GM23338 (cell line): ENCODE measurements at regions not wholly inside any gene's neighbourhood (a gene's known extent, or its start where the extent isn't known, plus 50 kb on each side); places are given as distances from the start of the nearest gene placed in this dataset.

Experiments used
- ATAC-seq: fragments of 200-7000 bp; cut with Tn5 transposase; 3 replicates; pipeline ENCODE4 v1.9.1; 2020
- DNase-seq: peaks from one replicate; pipeline ENCODE4 v3.0.0-alpha.2; 2015; ENCODE audit warnings: low spot score
- H2AFZ ChIP-seq: fragments of 200-600 bp; sonication (generic); 2 replicates; pipeline ENCODE4 v1.8.0; 2016; ENCODE audit warnings: antibody characterized with exemption, mild to moderate bottlenecking, moderate library complexity
- H3F3A ChIP-seq: fragments of 200-600 bp; sonication (generic); replicated peaks from 2 replicates; pipeline ENCODE4 v1.8.0; 2017; ENCODE audit warnings: antibody characterized with exemption, mixed run types, low read depth
- H3K27ac ChIP-seq: fragments of 200-600 bp; sonication (generic); 2 replicates; pipeline ENCODE4 v1.6.1; 2016; ENCODE audit warnings: low read depth
- H3K27me3 ChIP-seq: fragments of 200-600 bp; sonication (generic); 2 replicates; pipeline ENCODE4 v1.8.0; 2016; ENCODE audit warnings: mild to moderate bottlenecking, mixed run types, moderate library complexity; ENCODE audit not compliant: insufficient read depth
- H3K36me3 ChIP-seq: fragments of 200-600 bp; sonication (generic); 2 replicates; pipeline ENCODE4 v1.8.0; 2016; ENCODE audit warnings: mild to moderate bottlenecking; ENCODE audit not compliant: insufficient read depth
- H3K4me1 ChIP-seq: fragments of 200-600 bp; sonication (generic); 2 replicates; pipeline ENCODE4 v1.8.0; 2016; ENCODE audit warnings: mild to moderate bottlenecking, moderate library complexity; ENCODE audit not compliant: insufficient read depth
- H3K4me2 ChIP-seq: fragments of 200-600 bp; sonication (generic); 2 replicates; pipeline ENCODE4 v1.7.1; 2017; ENCODE audit warnings: mixed run types
- H3K4me3 ChIP-seq: fragments of 200-600 bp; sonication (generic); 2 replicates; pipeline ENCODE4 v1.6.1; 2016; ENCODE audit warnings: mixed run types
- H3K79me2 ChIP-seq: fragments of 200-600 bp; sonication (generic); replicated peaks from 2 replicates; pipeline ENCODE4 v1.8.0; 2017; ENCODE audit warnings: mild to moderate bottlenecking; ENCODE audit not compliant: insufficient read depth
- H3K9me2 ChIP-seq: fragments of 200-600 bp; sonication (generic); 2 replicates; pipeline ENCODE4 v1.8.0; 2017; ENCODE audit not compliant: insufficient read depth
- H4K20me1 ChIP-seq: fragments of 200-600 bp; sonication (generic); replicated peaks from 2 replicates; pipeline ENCODE4 v1.8.0; 2017; ENCODE audit warnings: mild to moderate bottlenecking; ENCODE audit not compliant: insufficient read depth
- H3K27ac Mint-ChIP-seq: 2 replicates; pipeline ENCODE4 v1.8.0; 2020; ENCODE audit warnings: inconsistent platforms, mild to moderate bottlenecking, moderate library complexity, mixed read lengths
- H3K27me3 Mint-ChIP-seq: 3 replicates; pipeline ENCODE4 v1.8.0; 2022; ENCODE audit warnings: low read depth, mild to moderate bottlenecking, moderate library complexity, mixed read lengths, inconsistent platforms; ENCODE audit not compliant: insufficient read depth, poor library complexity
- H3K36me3 Mint-ChIP-seq: 3 replicates; pipeline ENCODE4 v1.8.0; 2021; ENCODE audit warnings: low read depth, mild to moderate bottlenecking, inconsistent platforms, moderate library complexity, mixed read lengths
- H3K4me1 Mint-ChIP-seq: 3 replicates; pipeline ENCODE4 v1.8.0; 2020; ENCODE audit warnings: mild to moderate bottlenecking, inconsistent platforms, mixed read lengths
- H3K4me3 Mint-ChIP-seq: 3 replicates; pipeline ENCODE4 v1.8.0; 2021; ENCODE audit warnings: moderate library complexity, mild to moderate bottlenecking, inconsistent platforms, mixed read lengths
- H3K9me3 Mint-ChIP-seq: 3 replicates; pipeline ENCODE4 v1.8.0; 2020; ENCODE audit warnings: moderate library complexity, mild to moderate bottlenecking, inconsistent platforms, mixed read lengths
- CTCF ChIP-seq, 2 experiments: fragments of 200-600 bp in 1 of 2; sonication (generic) in 1 of 2; conservative IDR thresholded peaks; 2 replicates each; pipeline versions ENCODE4 v1.5.1 to v1.6.1; 2016 to 2017; ENCODE audit warnings: antibody characterized with exemption in 2 of 2, low read depth in 2 of 2, mild to moderate bottlenecking in 2 of 2, moderate library complexity in 1 of 2
- ETS1 ChIP-seq: IDR thresholded peaks from 2 replicates; pipeline ENCODE4 v1.6.1; 2016; ENCODE audit warnings: antibody characterized with exemption
- EZH2 ChIP-seq: fragments of 200-600 bp; sonication (generic); IDR thresholded peaks from one replicate; pipeline ENCODE4 v1.8.0; 2017; ENCODE audit warnings: antibody characterized with exemption, mild to moderate bottlenecking, low read depth; ENCODE audit not compliant: unreplicated experiment
- JUNB ChIP-seq: IDR thresholded peaks from one replicate; pipeline ENCODE4 v1.6.1; 2016; ENCODE audit warnings: antibody characterized with exemption; ENCODE audit not compliant: unreplicated experiment
- POLR2AphosphoS5 ChIP-seq: IDR thresholded peaks from 2 replicates; pipeline ENCODE4 v1.6.1; 2016; ENCODE audit warnings: antibody characterized with exemption, low read depth
- REST ChIP-seq: IDR thresholded peaks from one replicate; pipeline ENCODE4 v1.6.1; 2018; ENCODE audit warnings: antibody characterized with exemption; ENCODE audit not compliant: unreplicated experiment
- STAT1 ChIP-seq: IDR thresholded peaks from one replicate; pipeline ENCODE4 v1.6.1; 2016; ENCODE audit warnings: antibody characterized with exemption; ENCODE audit not compliant: unreplicated experiment
- ZNF331 ChIP-seq: fragments of 250-450 bp; sonication (Bioruptor Pico); IDR thresholded peaks from 2 replicates; pipeline ENCODE4 v1.5.0; 2020; ENCODE audit warnings: low read depth, mild to moderate bottlenecking, moderate library complexity
- ZNF462 ChIP-seq: fragments of 250-450 bp; sonication (Bioruptor Pico); IDR thresholded peaks from 2 replicates; pipeline ENCODE4 v1.5.0; 2020; ENCODE audit warnings: mild to moderate bottlenecking, moderate library complexity

- TF ChIP-seq ZNF462 (CRISPR knock-in tag) (no peak), EZH2 (no peak), POLR2AphosphoS5 (no peak)
Measured at GRCh38 chrX:142686206-142686605, 339.5 kb upstream of the SPANXN4 start (continued).

- Mint-ChIP-seq H3K36me3 (no peaks in the 10 kb centered on the region), H3K4me3 (no peak overlapping the region), H3K27me3 (peaks cover 2% of the 10 kb centered on the region), H3K9me3 (no peaks in the 10 kb centered on the region; the same call in 1 of the 3 replicates), H3K4me1 (no peaks in the 10 kb centered on the region), H3K27ac (no peak overlapping the region)
- Histone ChIP-seq H3K27me3 (no peaks in the 10 kb centered on the region), H2AFZ (no peak overlapping the region), H3F3A (no peaks in the 10 kb centered on the region), H3K27ac (no peak overlapping the region), H3K4me3 (no peak overlapping the region), H3K36me3 (no peaks in the 10 kb centered on the region), H3K4me2 (no peak overlapping the region), H3K9me2 (no peaks in the 10 kb centered on the region), H3K4me1 (no peaks in the 10 kb centered on the region), H4K20me1 (no peaks in the 10 kb centered on the region), H3K79me2 (no peaks in the 10 kb centered on the region)
- ATAC-seq: no peak
- no peak for DNase-seq
- no peak for TF ChIP-seq STAT1
- no peak for TF ChIP-seq ETS1
- TF ChIP-seq POLR2AphosphoS5: no peak
- TF ChIP-seq JUNB: no peak
- no peak for TF ChIP-seq CTCF (conservative IDR thresholded peaks at IDR 0.05; ENCODE audit: low read depth in 2 of 2)
- TF ChIP-seq ZNF331: no peak
- no peak for TF ChIP-seq REST
Measured at GRCh38 chrX:142680038-142680437, 345.7 kb upstream of the SPANXN4 start.
